HCT116 (cell line): ENCODE measurements at regions not wholly inside any gene's neighbourhood (a gene's known extent, or its start where the extent isn't known, plus 50 kb on each side); places are given as distances from the start of the nearest gene placed in this dataset.

Experiments
- ATAC-seq: fragments of 200-7000 bp; cut with Tn5 transposase; 2 replicates; pipeline ENCODE4 v1.9.1; 2020; ENCODE audit warnings: mild to moderate bottlenecking, moderate library complexity
- BruUV-seq: library from RNA; stranded (reverse); fragments of 400-500 nt; replicated peaks from 2 replicates; lab custom pipeline; 2021; lab: Mats Ljungman, UMichigan
- CTCF ChIA-PET: fragments of 300-600 bp; sonication (Branson Sonifier 250); formaldehyde crosslinking; loops from one replicate; lab custom pipeline; 2021; ENCODE audit warnings: antibody characterized with exemption; lab: Charles Lee
- POLR2A ChIA-PET: fragments of 300-600, 350-600 bp; sonication (Branson Sonifier 250); formaldehyde crosslinking; loops from one replicate; lab custom pipeline; 2021; ENCODE audit warnings: antibody characterized with exemption; lab: Charles Lee
- RAD21 ChIA-PET, 2 experiments: fragments of 300-600 bp; sonication (Branson Sonifier 250); formaldehyde crosslinking; loops; one replicate each; lab custom pipeline; 2023; ENCODE audit warnings: low total read pairs in 2 of 2; ENCODE audit not compliant: uncharacterized antibody in 2 of 2, unreplicated experiment in 2 of 2, low non-redundant PET in 1 of 2; lab: Charles Lee
- DNase-seq: peaks from one replicate; pipeline ENCODE4 v3.0.0-alpha.2; 2010; ENCODE audit warnings: low read depth, low spot score
- H2AFZ ChIP-seq: fragments of 200-600 bp; shearing (Covaris generic), sonication (generic); 2 replicates; pipeline ENCODE4 v1.6.1; 2017; ENCODE audit warnings: low read depth, mixed run types, mixed read lengths, antibody characterized with exemption, low read length; ENCODE audit not compliant: poor library complexity, severe bottlenecking
- H3K27ac ChIP-seq: 2 replicates; pipeline ENCODE4 v1.5.1; 2012; ENCODE audit warnings: low read depth, low read length
- H3K27me3 ChIP-seq: fragments of 200-600 bp; sonication (generic); 2 replicates; pipeline ENCODE4 v1.6.1; 2016; ENCODE audit warnings: mixed run types, low read length, mixed read lengths; ENCODE audit not compliant: insufficient read depth
- H3K36me3 ChIP-seq, 2 experiments: fragments of 200-500 bp in 1 of 2; fragments of 200-600 bp in 1 of 2; sonication (Bioruptor generic) in 1 of 2; sonication (generic) in 1 of 2; 2 replicates each; pipeline versions ENCODE4 v1.5.1 to v1.6.1; 2014 to 2016; ENCODE audit warnings: low read length in 2 of 2, inconsistent platforms in 1 of 2, mixed read lengths in 1 of 2, mixed run types in 1 of 2; ENCODE audit not compliant: insufficient read depth in 2 of 2, control insufficient read depth in 1 of 2
- H3K4me1 ChIP-seq, 2 experiments: fragments of 200-600 bp in 1 of 2; sonication (generic) in 1 of 2; 2 replicates each; pipeline versions ENCODE4 v1.5.1 to v1.6.1; 2012 to 2017; ENCODE audit warnings: low read length in 2 of 2, inconsistent platforms in 1 of 2, mild to moderate bottlenecking in 1 of 2, mixed read lengths in 1 of 2, mixed run types in 1 of 2, moderate library complexity in 1 of 2; ENCODE audit not compliant: insufficient read depth in 2 of 2, control insufficient read depth in 1 of 2
- H3K4me2 ChIP-seq: fragments of 200-600 bp; sonication (generic); 2 replicates; pipeline ENCODE4 v1.6.1; 2017; ENCODE audit warnings: mixed run types, low read length, mixed read lengths
- H3K4me3 ChIP-seq, 2 experiments: fragments of 200-600 bp in 1 of 2; sonication (generic) in 1 of 2; replicated peaks in 1 of 2; 2 replicates each; pipeline ENCODE4 v1.5.1; 2011 to 2016; ENCODE audit warnings: low read length in 2 of 2, control low read depth in 1 of 2, low read depth in 1 of 2, mild to moderate bottlenecking in 1 of 2, mixed read lengths in 1 of 2, mixed run types in 1 of 2
- H3K79me2 ChIP-seq: fragments of 200-600 bp; sonication (generic); 2 replicates; pipeline ENCODE4 v1.6.1; 2017; ENCODE audit warnings: mild to moderate bottlenecking, mixed run types, low read length, moderate library complexity, mixed read lengths; ENCODE audit not compliant: insufficient read depth
- H3K9ac ChIP-seq: fragments of 200-600 bp; sonication (generic); 2 replicates; pipeline ENCODE4 v1.6.1; 2016; ENCODE audit warnings: low read length, mixed read lengths
- H3K9me2 ChIP-seq: fragments of 200-600 bp; sonication (generic), shearing (Covaris generic); 2 replicates; pipeline ENCODE4 v1.6.1; 2017; ENCODE audit warnings: mixed run types, mild to moderate bottlenecking, moderate library complexity; ENCODE audit not compliant: insufficient read depth
- H3K9me3 ChIP-seq, 2 experiments: fragments of 200-500 bp in 1 of 2; fragments of 200-600 bp in 1 of 2; sonication (Bioruptor generic) in 1 of 2; sonication (generic) in 1 of 2; 2 replicates each; pipeline ENCODE4 v1.6.1; 2014 to 2017; ENCODE audit warnings: low read length in 2 of 2, mixed read lengths in 2 of 2, inconsistent platforms in 1 of 2, low read depth in 1 of 2, mild to moderate bottlenecking in 1 of 2, mixed run types in 1 of 2, moderate library complexity in 1 of 2; ENCODE audit not compliant: control insufficient read depth in 1 of 2, insufficient read depth in 1 of 2
- H4K20me1 ChIP-seq: fragments of 200-600 bp; sonication (generic), shearing (Covaris generic); 2 replicates; pipeline ENCODE4 v1.6.1; 2017; ENCODE audit warnings: mixed run types, mild to moderate bottlenecking, moderate library complexity; ENCODE audit not compliant: insufficient read depth
- CTCF ChIP-seq, 3 experiments: fragments of 200-600 bp in 1 of 3; sonication (generic) in 1 of 3; IDR thresholded peaks in 2 of 3; conservative IDR thresholded peaks in 1 of 3; 2 replicates each; pipeline ENCODE4 v1.5.1; 2012 to 2017; ENCODE audit warnings: low read depth in 2 of 3, low read length in 2 of 3, antibody characterized with exemption in 1 of 3, borderline replicate concordance in 1 of 3, control low read depth in 1 of 3, mild to moderate bottlenecking in 1 of 3, mixed read lengths in 1 of 3, mixed run types in 1 of 3, moderate library complexity in 1 of 3; ENCODE audit not compliant: insufficient read depth in 1 of 3
- EGR1 ChIP-seq: IDR thresholded peaks from 2 replicates; pipeline ENCODE4 v1.6.1; 2012; ENCODE audit warnings: low read depth
- ELF1 ChIP-seq: IDR thresholded peaks from 2 replicates; pipeline ENCODE4 v1.6.1; 2012; ENCODE audit warnings: low read depth, borderline replicate concordance
- EZH2 ChIP-seq: fragments of 200-600 bp; sonication (generic); IDR thresholded peaks from 2 replicates; pipeline ENCODE4 v1.6.1; 2017; ENCODE audit warnings: antibody characterized with exemption, mixed run types
- EZH2phosphoT487 ChIP-seq: fragments of 200-600 bp; IDR thresholded peaks from 2 replicates; pipeline ENCODE4 v1.6.1; 2018; ENCODE audit warnings: antibody characterized with exemption, borderline replicate concordance
- JUND ChIP-seq: IDR thresholded peaks from 2 replicates; pipeline ENCODE4 v1.6.1; 2012
- MAX ChIP-seq: IDR thresholded peaks from 2 replicates; pipeline ENCODE4 v1.6.1; 2012
- POLR2AphosphoS5 ChIP-seq: IDR thresholded peaks from 2 replicates; pipeline ENCODE4 v1.6.1; 2011; ENCODE audit warnings: mild to moderate bottlenecking, low read depth, low read length, moderate library complexity
- RAD21 ChIP-seq: IDR thresholded peaks from 2 replicates; pipeline ENCODE4 v1.6.1; 2012; ENCODE audit warnings: low read depth, mild to moderate bottlenecking
- SIN3A ChIP-seq: IDR thresholded peaks from 2 replicates; pipeline ENCODE4 v1.6.1; 2012; ENCODE audit warnings: low read depth
- SP1 ChIP-seq: IDR thresholded peaks from 2 replicates; pipeline ENCODE4 v1.6.1; 2012; ENCODE audit warnings: low read depth
- SRF ChIP-seq: IDR thresholded peaks from 2 replicates; pipeline ENCODE4 v1.6.1; 2012; ENCODE audit warnings: low read depth
- YY1 ChIP-seq: IDR thresholded peaks from 2 replicates; pipeline ENCODE4 v1.6.1; 2011; ENCODE audit warnings: low read length, low read depth, moderate library complexity, mild to moderate bottlenecking; ENCODE audit not compliant: insufficient replicate concordance; ENCODE audit errors: extremely low read depth
- ZBTB33 ChIP-seq: IDR thresholded peaks from 2 replicates; pipeline ENCODE4 v1.6.1; 2011; ENCODE audit warnings: mild to moderate bottlenecking, low read length, moderate library complexity; ENCODE audit not compliant: insufficient replicate concordance; ENCODE audit errors: extremely low read depth
- ZFX ChIP-seq: fragments of 450-650 bp; IDR thresholded peaks from 2 replicates; pipeline ENCODE4 v1.6.1; 2017
- ZNF274 ChIP-seq: fragments of 200-500 bp; sonication (Bioruptor generic); IDR thresholded peaks from 2 replicates; pipeline ENCODE4 v1.6.1; 2014; ENCODE audit warnings: mild to moderate bottlenecking, low read depth, low read length, inconsistent platforms
- intact Hi-C: fragments of 100-400 bp; cut with micrococcal nuclease; formaldehyde crosslinking; loops from 2 replicates; pipeline ENCODE4 v1.10.0; 2022

GRCh38 chr14:66434464-66434863, 51.7 kb upstream of the CCDC196 start:
- Histone ChIP-seq H3K9ac (no peak overlapping the region), H3K9me2 (no peaks in the 10 kb centered on the region), H3K27ac (no peak overlapping the region), H3K9me3 (peaks cover 5 to 10% of the 10 kb centered on the region in 2 experiments; a peak in 3 of 4 replicates), H3K4me1 (no peaks in the 10 kb centered on the region), H3K79me2 (no peaks in the 10 kb centered on the region), H3K4me2 (no peak overlapping the region), H4K20me1 (no peaks in the 10 kb centered on the region), H3K27me3 (no peaks in the 10 kb centered on the region), H3K4me3 (no peak overlapping the region), H3K36me3 (no peaks in the 10 kb centered on the region), H2AFZ (no peak overlapping the region)
- no TSS peak for BruUV-seq
- RAD21 ChIA-PET = no interaction called here
- POLR2A ChIA-PET = no interaction called here
- no peak for TF ChIP-seq SRF
- TF ChIP-seq MAX = no peak
- TF ChIP-seq CTCF (IDR thresholded peaks at IDR 0.05 in 2 of 3, conservative IDR thresholded peaks at IDR 0.05 in 1 of 3; ENCODE audit: borderline replicate concordance in 1 of 3, insufficient read depth in 1 of 3, low read depth in 2 of 3, low read length in 2 of 3) = no peak
- TF ChIP-seq EGR1 = no peak
- TF ChIP-seq EZH2 = no peak
- TF ChIP-seq EZH2phosphoT487 = no peak
- no peak for TF ChIP-seq SIN3A
- no peak for TF ChIP-seq ZNF274
- TF ChIP-seq ZFX = no peak
- no peak for TF ChIP-seq SP1
- TF ChIP-seq YY1 = no peak
- no peak for TF ChIP-seq ELF1
- no peak for TF ChIP-seq RAD21
- no peak for TF ChIP-seq JUND
- no peak for TF ChIP-seq ZBTB33
- no peak for TF ChIP-seq POLR2AphosphoS5
- ATAC-seq (no peak), DNase-seq (no peak)
- CTCF ChIA-PET = no interaction called here
- intact Hi-C loops = no loop called here
